GM19043 (cell line): ENCODE measurements at regions not wholly inside any gene's neighbourhood (a gene's known extent, or its start where the extent isn't known, plus 50 kb on each side); places are given as distances from the start of the nearest gene placed in this dataset.

Source experiments
- ATAC-seq: cut with Tn5 transposase; IDR thresholded peaks from one replicate; pipeline ENCODE4 v1.9.1; 2021; ENCODE audit warnings: low read depth; ENCODE audit not compliant: unreplicated experiment

DNA sequence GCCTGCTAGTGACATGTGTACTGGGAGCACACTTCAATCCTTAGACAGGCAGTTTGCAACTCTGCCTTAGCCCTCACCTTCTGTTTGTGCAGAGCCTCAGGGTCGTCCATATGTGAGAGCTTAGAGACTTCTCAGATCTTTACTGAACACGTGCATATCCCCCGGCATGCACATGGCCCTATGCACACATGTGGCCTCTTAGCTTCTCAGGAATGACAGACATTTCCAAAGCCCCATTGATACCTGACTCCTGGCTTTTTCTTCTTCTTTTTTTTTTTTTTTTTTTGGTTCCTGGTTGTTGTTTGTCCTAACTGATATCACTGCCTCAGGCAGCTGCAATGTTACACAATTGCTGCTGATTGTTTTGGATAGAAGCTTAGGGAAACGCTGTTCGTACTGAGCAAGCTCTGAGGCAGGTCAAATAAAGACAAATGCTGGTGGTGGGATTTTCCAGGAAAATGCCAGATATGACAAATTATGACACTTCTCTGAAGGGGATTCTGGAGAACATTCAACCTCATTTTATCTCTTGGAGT is 107.2 kb upstream of the RGMA start:
- no peak for ATAC-seq

GRCh38 chr15:93195109-93195508 is 106.1 kb upstream of the RGMA start:
- ATAC-seq, result no peak

- no peak for ATAC-seq
These were observed 101.2 kb upstream of the RGMA start for GRCh38 chr15:93190238-93190637.

DNA sequence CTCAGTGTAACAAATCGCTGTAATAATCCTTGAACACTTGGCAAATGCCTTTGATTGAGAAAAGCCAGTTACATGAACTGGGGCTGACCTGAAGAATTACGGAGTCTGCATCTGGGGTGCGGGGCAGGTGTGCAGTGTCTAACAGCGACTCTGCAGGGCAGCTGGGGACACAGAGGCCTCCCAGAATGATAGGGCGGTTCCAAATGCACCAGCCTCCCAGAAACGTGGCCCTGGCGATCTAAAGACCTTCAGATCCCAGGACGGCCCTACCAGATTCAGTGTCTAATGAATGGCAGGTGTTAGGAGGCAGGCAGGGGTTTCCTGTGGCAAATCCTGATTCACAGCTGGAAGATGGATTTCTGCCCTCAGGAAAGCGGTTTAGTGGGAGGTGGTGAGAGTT is 100.5 kb upstream of the RGMA start:
- no peak for ATAC-seq

- no peak for ATAC-seq
These were observed 99.2 kb upstream of the RGMA start for GRCh38 chr15:93188236-93188635.

DNA sequence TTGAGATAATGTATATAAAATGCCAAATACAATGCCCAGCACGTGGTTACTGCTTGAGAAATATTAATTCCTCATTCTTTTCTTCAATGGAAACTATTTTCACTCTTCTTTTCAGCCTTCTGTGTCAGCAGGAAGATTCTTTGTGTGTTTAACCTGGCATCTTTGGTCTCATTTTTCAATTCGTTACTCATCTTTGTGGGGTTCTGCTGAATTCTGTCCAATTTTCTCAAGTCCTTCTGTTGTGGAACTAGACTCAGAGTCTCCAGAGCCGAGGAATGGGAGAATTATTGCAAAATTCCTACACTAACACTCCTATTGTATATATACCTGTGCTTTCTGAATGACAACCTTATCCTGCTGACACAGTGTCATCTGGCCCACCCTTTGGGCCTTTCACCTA is 96.8 kb upstream of the RGMA start:
- no peak for ATAC-seq

DNA sequence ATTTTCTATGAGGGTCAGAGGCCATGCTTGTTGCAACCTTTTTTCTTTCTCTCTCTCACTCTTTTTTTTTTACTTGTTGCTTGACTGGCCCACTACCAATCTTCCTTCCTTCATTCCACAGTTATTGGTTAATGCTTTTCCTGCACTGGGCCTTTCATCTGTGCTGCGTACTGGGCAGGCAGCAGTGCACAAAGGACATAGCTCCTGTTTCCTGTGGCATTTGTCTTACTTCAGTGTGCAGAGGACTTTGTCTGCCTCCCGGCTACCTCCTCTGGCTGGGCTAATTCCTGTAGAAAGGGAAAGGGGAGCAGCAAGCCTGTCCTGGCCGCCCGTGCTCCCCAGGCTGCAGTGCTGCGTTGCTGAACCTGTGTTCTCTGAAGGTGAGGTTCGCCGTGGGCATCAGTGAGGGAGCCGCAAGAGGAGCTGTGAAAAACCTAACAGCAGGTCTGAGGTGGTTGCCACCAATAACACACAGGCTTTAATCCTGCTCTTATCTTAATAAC is 93.7 kb upstream of the RGMA start:
- no peak for ATAC-seq

DNA sequence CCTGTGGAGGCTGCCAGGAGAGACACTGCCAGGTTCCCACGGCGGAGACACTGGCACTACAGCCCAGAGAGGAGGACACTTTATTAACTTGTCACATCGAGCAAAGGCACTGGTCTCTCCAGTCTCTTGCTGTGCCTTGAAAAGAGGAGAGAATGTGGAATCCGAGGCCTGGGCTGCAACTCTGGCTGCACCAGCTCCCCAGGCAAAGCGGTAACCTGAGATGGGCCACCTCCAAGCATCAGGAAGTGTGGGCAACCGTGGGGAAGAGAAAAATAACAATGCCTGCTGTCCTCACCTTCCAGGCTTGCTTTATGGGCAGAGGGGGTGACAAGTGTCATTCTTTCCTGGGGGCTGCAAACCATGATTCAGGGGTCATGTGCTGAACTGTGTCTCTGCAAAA is 91.6 kb upstream of the RGMA start:
- ATAC-seq, result no peak

DNA sequence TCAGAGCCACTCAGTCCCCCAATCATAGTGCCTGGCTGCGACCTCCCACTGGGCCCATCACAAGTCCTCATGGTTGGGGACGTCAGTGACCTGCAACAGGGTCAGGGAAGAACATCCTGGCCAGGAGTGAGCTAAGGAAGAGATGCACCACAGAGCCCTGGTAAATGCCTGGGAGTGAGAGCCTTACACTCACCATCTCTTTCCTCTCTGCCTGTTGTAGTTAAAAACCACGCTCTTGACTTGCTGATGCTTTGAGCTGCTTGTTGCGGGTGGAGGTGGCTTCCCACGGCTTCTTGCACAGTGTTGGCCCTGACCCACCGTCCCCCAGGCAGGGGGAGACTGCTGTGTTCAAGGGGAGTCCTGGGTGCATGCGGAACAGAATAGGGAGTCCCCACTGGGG is 91.1 kb upstream of the RGMA start:
- no peak for ATAC-seq

GRCh38 chr15:93179700-93180102 is 90.7 kb upstream of the RGMA start:
- ATAC-seq, result no peak

DNA sequence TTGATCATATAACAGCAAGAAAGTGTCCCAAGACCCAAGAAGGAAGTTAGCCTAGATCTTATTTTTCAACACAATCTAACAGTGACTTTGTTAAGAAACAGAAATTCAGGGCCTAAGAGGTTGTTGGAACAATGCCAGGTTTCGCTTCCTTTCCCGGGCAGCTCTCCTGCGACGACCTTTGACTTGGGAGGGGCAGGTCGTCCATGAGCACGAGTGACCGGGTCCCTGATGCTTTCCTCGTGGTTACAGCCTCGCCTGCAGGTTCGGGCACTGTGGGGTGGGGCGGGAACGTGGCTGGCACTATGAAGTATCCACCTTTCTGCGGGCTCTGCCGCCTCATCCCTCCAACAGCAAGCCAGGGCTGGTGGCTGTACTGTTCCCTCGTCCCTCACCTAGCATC is 90.1 kb upstream of the RGMA start:
- ATAC-seq, result no peak

DNA sequence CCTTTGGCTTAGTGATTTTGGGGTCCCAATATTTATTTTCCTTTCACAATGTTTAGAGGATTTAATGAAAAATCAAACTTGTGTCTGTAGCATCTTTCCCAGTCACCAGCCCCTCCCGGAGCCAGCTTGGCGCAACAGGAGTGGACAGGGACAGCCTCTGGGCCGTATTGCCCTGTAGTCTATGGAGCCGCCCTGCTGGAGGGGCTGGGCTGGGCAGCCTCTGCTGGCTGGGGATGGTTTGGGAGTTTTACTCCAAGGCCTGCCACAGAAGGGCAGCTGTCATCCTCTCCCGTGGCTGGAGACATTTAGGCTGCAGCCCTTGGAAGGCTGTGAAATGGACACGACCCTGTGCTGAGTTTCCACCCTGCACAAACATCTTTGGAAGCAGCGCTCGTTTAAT is 89.4 kb upstream of the RGMA start:
- ATAC-seq, result no peak

DNA sequence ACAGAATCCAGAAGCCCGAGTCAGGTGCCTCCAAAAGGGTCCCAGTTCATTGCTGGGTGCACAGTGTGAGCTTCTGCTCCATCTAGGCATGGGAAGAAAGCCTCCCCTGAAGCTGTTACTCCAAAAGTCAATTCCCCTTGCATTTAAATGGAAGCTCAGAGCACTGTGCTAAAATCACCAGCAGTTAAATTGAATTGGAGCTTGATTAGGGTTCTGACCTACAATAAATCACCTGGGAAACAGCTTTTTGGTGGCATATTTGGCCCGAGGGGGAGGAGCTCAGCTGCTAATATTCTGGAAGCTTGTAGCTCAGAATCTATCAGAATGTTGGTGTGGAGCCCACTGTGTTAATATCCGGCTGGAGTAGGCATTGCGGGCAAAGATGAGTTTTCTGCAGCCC is 87.1 kb upstream of the RGMA start:
- no peak for ATAC-seq

DNA sequence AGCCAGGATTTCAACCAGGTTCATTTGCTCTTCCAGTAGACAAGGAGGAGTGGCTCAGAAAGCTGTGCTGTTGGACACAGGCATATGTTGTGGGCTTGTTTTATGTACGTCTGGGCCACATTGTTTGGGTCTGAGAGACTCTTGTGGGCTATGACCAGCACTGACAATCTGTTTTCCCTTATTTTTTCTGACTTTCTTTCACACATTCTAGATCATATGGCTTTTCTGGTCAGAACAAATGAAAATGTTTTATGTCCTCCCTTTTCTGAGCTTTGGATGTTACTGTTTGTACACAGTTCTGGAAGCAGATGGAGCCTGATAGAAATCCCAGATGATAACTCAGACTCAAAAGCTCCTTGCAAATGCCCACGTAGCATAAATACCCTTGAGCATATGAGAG is 85.8 kb upstream of the RGMA start:
- ATAC-seq, result no peak

DNA sequence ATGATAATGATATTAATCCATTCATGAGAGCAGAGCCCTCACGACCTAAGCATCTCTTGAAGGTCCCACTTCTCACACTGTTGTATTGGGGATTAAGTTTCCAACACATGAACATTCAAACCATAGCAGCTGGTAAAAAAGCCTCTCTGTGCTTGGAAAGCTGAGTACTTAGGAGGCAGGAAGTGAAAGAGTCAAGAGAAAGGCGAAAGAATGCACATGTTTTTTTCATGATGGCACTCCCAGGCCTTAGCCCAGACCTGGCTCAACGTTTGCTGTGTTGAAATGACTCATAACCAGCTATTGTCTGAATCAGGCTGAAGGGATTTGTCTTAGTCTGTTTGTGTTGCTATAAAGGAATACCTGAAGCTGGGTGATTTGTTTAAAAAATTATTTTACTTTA is 84.4 kb upstream of the RGMA start:
- no peak for ATAC-seq

- ATAC-seq, result no peak
These were observed 82.5 kb upstream of the RGMA start for GRCh38 chr15:93171476-93171875.

DNA sequence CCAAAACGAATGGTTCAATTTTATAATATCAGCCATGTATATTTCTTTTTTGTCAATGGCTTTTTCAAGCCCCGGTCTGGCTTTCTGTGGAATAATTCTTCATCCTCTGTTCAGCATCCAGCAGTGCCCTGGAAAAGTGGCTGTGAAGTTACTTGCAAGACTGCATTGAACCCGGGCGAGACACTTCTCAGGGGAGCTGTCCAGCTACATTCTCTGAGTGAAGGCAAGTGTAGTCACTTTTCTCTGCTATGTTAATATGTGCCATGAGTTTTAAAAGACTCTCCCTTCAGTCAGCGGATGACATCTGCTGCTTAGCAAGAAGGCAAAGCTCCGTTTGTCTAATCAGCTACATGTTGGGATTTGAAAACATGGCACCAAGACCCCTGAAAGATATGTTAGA is 81.3 kb upstream of the RGMA start:
- no peak for ATAC-seq

- no peak for ATAC-seq
These were observed 79.9 kb upstream of the RGMA start for GRCh38 chr15:93168910-93169309.

- no peak for ATAC-seq
These were observed 78.3 kb upstream of the RGMA start for GRCh38 chr15:93167291-93167690.

GRCh38 chr15:93166675-93167074 is 77.7 kb upstream of the RGMA start:
- no peak for ATAC-seq

DNA sequence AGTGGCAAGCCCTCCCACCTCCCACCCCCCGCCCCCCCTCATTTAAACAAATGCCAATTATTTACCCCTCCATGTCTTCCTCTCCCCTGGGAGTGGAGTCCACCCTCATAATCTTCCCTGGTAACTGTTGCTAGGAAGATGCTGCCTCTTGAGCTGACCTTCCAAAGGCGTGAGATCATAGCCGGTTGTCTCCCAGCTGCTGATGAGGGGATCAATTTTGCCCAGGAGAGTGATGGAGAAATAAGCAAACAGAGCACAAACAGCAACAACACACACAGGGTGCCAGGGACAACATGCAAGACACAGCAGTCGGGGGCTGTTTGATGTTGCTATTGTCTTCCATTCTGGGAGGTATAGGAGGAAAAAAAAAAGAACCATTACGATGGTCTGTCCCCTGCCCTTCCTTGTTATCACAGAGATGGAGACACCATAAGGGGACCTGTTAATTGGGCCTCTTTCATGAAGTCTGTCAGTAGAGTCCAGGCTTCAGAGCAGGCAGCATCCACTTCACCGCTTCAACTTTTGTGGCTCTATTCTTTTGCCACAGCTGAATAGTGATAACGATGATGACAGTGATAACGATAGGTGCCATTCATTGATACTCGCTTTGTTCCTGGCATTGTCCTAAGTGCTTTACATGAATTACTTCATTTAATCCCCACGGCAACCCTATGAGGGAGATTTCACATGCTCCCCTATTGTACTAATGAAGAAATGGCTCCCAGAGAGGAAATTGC is 76.9 kb upstream of the RGMA start:
- no peak for ATAC-seq

GRCh38 chr15:93164409-93164808 is 75.4 kb upstream of the RGMA start:
- ATAC-seq, result no peak

- ATAC-seq, result no peak
These were observed 73.5 kb upstream of the RGMA start for GRCh38 chr15:93162560-93162959.
